GM12878 (cell line): ENCODE measurements at regions not wholly inside any gene's neighbourhood (a gene's known extent, or its start where the extent isn't known, plus 50 kb on each side); places are given as distances from the start of the nearest gene placed in this dataset.

ENCODE experiments used
- ATAC-seq: fragments of 200-7000 bp; cut with Tn5 transposase; 3 replicates; pipeline ENCODE4 v1.9.1; 2020; ENCODE audit warnings: mild to moderate bottlenecking, moderate library complexity
- BruUV-seq: library from RNA; stranded (reverse); fragments of 400-500 nt; replicated peaks from 2 replicates; lab custom pipeline; 2021; lab: Mats Ljungman, UMichigan
- CTCF ChIA-PET: fragments of 300-600 bp; sonication (Branson Sonifier 250); formaldehyde crosslinking; extraction: SDS; loops from one replicate; lab custom pipeline; 2021; ENCODE audit warnings: inconsistent platforms; lab: Yijun Ruan, JAX
- POLR2A ChIA-PET: fragments of 350-600 bp; formaldehyde crosslinking; extraction: SDS; loops from one replicate; lab custom pipeline; 2021; ENCODE audit warnings: inconsistent platforms; lab: Charles Lee
- RAD21 ChIA-PET: fragments of 300-600 bp; sonication (Branson Sonifier 250); formaldehyde crosslinking; loops from one replicate; lab custom pipeline; 2023; ENCODE audit warnings: antibody characterized with exemption; ENCODE audit not compliant: unreplicated experiment; lab: Charles Lee
- SMC1A ChIA-PET: fragments of 300-600 bp; sonication (Branson Sonifier 250); formaldehyde crosslinking; loops from one replicate; lab custom pipeline; 2023; ENCODE audit not compliant: unreplicated experiment, uncharacterized antibody; lab: Charles Lee
- DNase-seq: peaks from one replicate; pipeline ENCODE4 v3.0.0-alpha.2; 2011; ENCODE audit warnings: low read depth, low spot score
- FAIRE-seq: peaks from 3 replicates; lab custom pipeline; 2011; peaks lifted over from hg19 to GRCh38; lab: Jason Lieb, UNC
- H2AFZ ChIP-seq: 2 replicates; pipeline ENCODE4 v1.6.0; 2011; ENCODE audit warnings: low read depth, low read length, control low read depth; ENCODE audit not compliant: control insufficient read depth
- H3K27ac ChIP-seq: 2 replicates; pipeline ENCODE4 v1.5.1; 2011; ENCODE audit warnings: control low read depth; ENCODE audit not compliant: control insufficient read depth, insufficient read depth
- H3K27me3 ChIP-seq, 2 experiments: replicated peaks in 1 of 2; 2 replicates each; pipeline versions ENCODE4 v1.6.0 to v1.6.1; 2011; ENCODE audit warnings: low read length in 1 of 2; ENCODE audit not compliant: control insufficient read depth in 2 of 2, insufficient read depth in 2 of 2
- H3K36me3 ChIP-seq, 2 experiments: 2 replicates each; pipeline ENCODE4 v1.5.1; 2011; ENCODE audit warnings: low read length in 1 of 2; ENCODE audit not compliant: control insufficient read depth in 2 of 2, insufficient read depth in 2 of 2
- H3K4me1 ChIP-seq: 2 replicates; pipeline ENCODE4 v1.6.1; 2011; ENCODE audit warnings: mild to moderate bottlenecking, low read length, moderate library complexity, mixed read lengths; ENCODE audit not compliant: control insufficient read depth, insufficient read depth
- H3K4me2 ChIP-seq: 2 replicates; pipeline ENCODE4 v1.6.0; 2011; ENCODE audit warnings: control low read depth; ENCODE audit not compliant: control insufficient read depth, insufficient read depth
- H3K4me3 ChIP-seq: fragments of 200-600 bp; sonication (generic); 2 replicates; pipeline ENCODE4 v1.5.1; 2016
- H3K79me2 ChIP-seq: 2 replicates; pipeline ENCODE4 v1.6.0; 2011; ENCODE audit warnings: low read length; ENCODE audit not compliant: control insufficient read depth, insufficient read depth
- H3K9ac ChIP-seq: 2 replicates; pipeline ENCODE4 v1.8.0; 2011; ENCODE audit warnings: low read length, control low read depth, mixed read lengths; ENCODE audit not compliant: control insufficient read depth, insufficient read depth
- H3K9me3 ChIP-seq: replicated peaks from 3 replicates; pipeline ENCODE4 v1.5.1; 2011; ENCODE audit warnings: mild to moderate bottlenecking, low read length; ENCODE audit not compliant: control insufficient read depth, insufficient read depth
- H4K20me1 ChIP-seq: 2 replicates; pipeline ENCODE4 v1.6.0; 2011; ENCODE audit not compliant: control insufficient read depth, insufficient read depth
- BCL11A ChIP-seq: IDR thresholded peaks from 2 replicates; pipeline ENCODE4 v1.6.1; 2011; ENCODE audit warnings: low read depth, low read length
- BMI1 ChIP-seq: fragments of 450-650 bp; IDR thresholded peaks from 2 replicates; pipeline ENCODE4 v1.6.1; 2016; ENCODE audit warnings: mild to moderate bottlenecking, moderate library complexity, borderline replicate concordance
- CBX3 ChIP-seq: fragments of 200-600 bp; sonication (generic); IDR thresholded peaks from 2 replicates; pipeline ENCODE4 v1.6.1; 2016; ENCODE audit warnings: low read depth, borderline replicate concordance
- HCFC1 ChIP-seq: fragments of 150-350 bp; IDR thresholded peaks from 2 replicates; pipeline ENCODE4 v1.6.1; 2014; ENCODE audit warnings: low read length
- HDAC6 ChIP-seq: fragments of 200-600 bp; sonication (generic); IDR thresholded peaks from one replicate; pipeline ENCODE4 v1.8.0; 2017; ENCODE audit warnings: antibody characterized with exemption; ENCODE audit not compliant: unreplicated experiment
- MTA3 ChIP-seq: IDR thresholded peaks from 2 replicates; pipeline ENCODE4 v1.6.1; 2012; ENCODE audit warnings: low read length, inconsistent platforms, borderline replicate concordance
- MYB ChIP-seq: fragments of 150-350 bp; IDR thresholded peaks from 2 replicates; pipeline ENCODE4 v1.6.1; 2014; ENCODE audit warnings: mild to moderate bottlenecking, low read depth, low read length, borderline replicate concordance
- NFXL1 ChIP-seq: fragments of 450-650 bp; IDR thresholded peaks from 2 replicates; pipeline ENCODE4 v1.6.1; 2017; ENCODE audit warnings: antibody characterized with exemption, mild to moderate bottlenecking, borderline replicate concordance
- NR2C2 ChIP-seq: IDR thresholded peaks from 2 replicates; pipeline ENCODE4 v1.6.1; 2011; ENCODE audit warnings: borderline replicate concordance, low read depth; ENCODE audit not compliant: control insufficient read depth, insufficient read length
- PAX8 ChIP-seq: fragments of 450-650 bp; IDR thresholded peaks from 2 replicates; pipeline ENCODE4 v1.6.1; 2017; ENCODE audit warnings: mild to moderate bottlenecking, moderate library complexity
- POLR2AphosphoS2 ChIP-seq: IDR thresholded peaks from 2 replicates; pipeline ENCODE4 v1.6.1; 2011; ENCODE audit warnings: low read depth, mild to moderate bottlenecking, low read length, improper control_type of control experiment, moderate library complexity
- REST ChIP-seq: IDR thresholded peaks from 2 replicates; pipeline ENCODE4 v1.6.1; 2012; ENCODE audit warnings: mild to moderate bottlenecking, low read depth, low read length
- SMC3 ChIP-seq: IDR thresholded peaks from 2 replicates; pipeline ENCODE4 v1.6.1; 2011; ENCODE audit warnings: low read length, improper control_type of control experiment, borderline replicate concordance
- SP1 ChIP-seq: IDR thresholded peaks from one replicate; pipeline ENCODE4 v1.6.1; 2011; ENCODE audit warnings: low read depth, low read length
- SREBF1 ChIP-seq: IDR thresholded peaks from 2 replicates; pipeline ENCODE4 v1.6.1; 2012; ENCODE audit warnings: mild to moderate bottlenecking, low read length
- TAF1 ChIP-seq: IDR thresholded peaks from 2 replicates; pipeline ENCODE4 v1.6.1; 2011; ENCODE audit warnings: mild to moderate bottlenecking, low read depth, low read length, borderline replicate concordance
- TARDBP ChIP-seq: IDR thresholded peaks from 2 replicates; pipeline ENCODE4 v1.6.1; 2016; ENCODE audit warnings: borderline replicate concordance
- TBL1XR1 ChIP-seq: IDR thresholded peaks from 2 replicates; pipeline ENCODE4 v1.6.1; 2012; ENCODE audit warnings: low read depth, low read length, improper control_type of control experiment
- USF2 ChIP-seq: IDR thresholded peaks from 2 replicates; pipeline ENCODE4 v1.6.1; 2011; ENCODE audit warnings: low read depth, low read length, improper control_type of control experiment, borderline replicate concordance
- ZBTB33 ChIP-seq: fragments of 450-650 bp; IDR thresholded peaks from 2 replicates; pipeline ENCODE4 v1.6.1; 2017; ENCODE audit warnings: mild to moderate bottlenecking
- WGBS: methylation state at CpG from one replicate; pipeline ENCODE4 v1.1.6; 2016; ENCODE audit warnings: low lambda C conversion rate; ENCODE audit not compliant: insufficient replicate concordance, insufficient coverage; ENCODE audit errors: missing lambda C conversion rate; 5-methylcytosine and 5-hydroxymethylcytosine counted together
- in situ Hi-C: fragments of 300-500 bp; cut with MboI; formaldehyde crosslinking; loops from 9 replicates; pipeline ENCODE4 v1.14.3; 2018; ENCODE audit warnings: mixed read lengths
- intact Hi-C: fragments of 100-400 bp; cut with micrococcal nuclease; formaldehyde crosslinking; loops from one replicate; pipeline ENCODE4 v1.14.2; 2022; ENCODE audit not compliant: unreplicated experiment

- Histone ChIP-seq H3K4me1 (no peaks in the 10 kb centered on the region), H2AFZ (no peak overlapping the region), H3K9me3 (no peaks in the 10 kb centered on the region), H4K20me1 (no peaks in the 10 kb centered on the region), H3K79me2 (no peaks in the 10 kb centered on the region), H3K36me3 (no peaks in the 10 kb centered on the region), H3K4me3 (no peak overlapping the region), H3K9ac (no peak overlapping the region), H3K27ac (no peak overlapping the region), H3K27me3 (no peaks in the 10 kb centered on the region), H3K4me2 (no peak overlapping the region)
- DNase-seq (no peak), ATAC-seq (no peak), FAIRE-seq (no peak)
- intact Hi-C loops (no loop called here), in situ Hi-C loops (no loop called here)
- POLR2A ChIA-PET: no interaction called here
- SMC1A ChIA-PET: no interaction called here
- BruUV-seq: no TSS peak
- CTCF ChIA-PET: no interaction called here
- no peak for TF ChIP-seq POLR2AphosphoS2
- TF ChIP-seq TAF1: no peak
- no peak for TF ChIP-seq PAX8
- TF ChIP-seq ZBTB33: no peak
- no peak for TF ChIP-seq TBL1XR1
- no peak for TF ChIP-seq CBX3
- no peak for TF ChIP-seq NFXL1
- no peak for TF ChIP-seq HDAC6
- TF ChIP-seq MYB: no peak
- TF ChIP-seq NR2C2: no peak
- TF ChIP-seq SREBF1: no peak
- no peak for TF ChIP-seq BMI1
- no peak for TF ChIP-seq USF2
- TF ChIP-seq SMC3: no peak
- TF ChIP-seq HCFC1: no peak
- TF ChIP-seq MTA3: no peak
- no peak for TF ChIP-seq REST
- TF ChIP-seq TARDBP: no peak
- no peak for TF ChIP-seq BCL11A
- no peak for TF ChIP-seq SP1
- RAD21 ChIA-PET: no interaction called here
- 17% methylated on average over 1 of the region's 1 CpG for WGBS
Observed at GRCh38 chr10:64956441-64956840, 1435.2 kb downstream of the REEP3 start.
